Neural progenitor cell (in vitro differentiated cells): ENCODE measurements at regions not wholly inside any gene's neighbourhood (a gene's known extent, or its start where the extent isn't known, plus 50 kb on each side); places are given as distances from the start of the nearest gene placed in this dataset.

ENCODE experiments used
- DNase-seq: peaks from one replicate; pipeline ENCODE4 v3.0.0-alpha.2; 2016; ENCODE audit warnings: low spot score
- H2AFZ ChIP-seq: fragments of 200-600 bp; sonication (generic); replicated peaks from 2 replicates; pipeline ENCODE4 v1.6.1; 2016; ENCODE audit warnings: antibody characterized with exemption
- H3F3A ChIP-seq: fragments of 200-600 bp; sonication (generic); 2 replicates; pipeline ENCODE4 v1.6.1; 2016; ENCODE audit warnings: antibody characterized with exemption, low read depth
- H3K27ac ChIP-seq: fragments of 200-600 bp; sonication (generic); 2 replicates; pipeline ENCODE4 v1.5.1; 2016; ENCODE audit warnings: mild to moderate bottlenecking
- H3K27me3 ChIP-seq: fragments of 200-600 bp; sonication (generic); 2 replicates; pipeline ENCODE4 v1.6.1; 2016; ENCODE audit warnings: mild to moderate bottlenecking, moderate library complexity
- H3K36me3 ChIP-seq: fragments of 200-600 bp; sonication (generic); 2 replicates; pipeline ENCODE4 v1.5.1; 2016
- H3K4me1 ChIP-seq: fragments of 200-600 bp; sonication (generic); 2 replicates; pipeline ENCODE4 v1.6.1; 2016; ENCODE audit warnings: mixed run types
- H3K4me2 ChIP-seq: fragments of 200-600 bp; sonication (generic); 2 replicates; pipeline ENCODE4 v1.6.1; 2016
- H3K4me3 ChIP-seq: fragments of 200-600 bp; sonication (generic); 2 replicates; pipeline ENCODE4 v1.5.1; 2016
- H3K79me2 ChIP-seq: fragments of 200-600 bp; sonication (generic); 2 replicates; pipeline ENCODE4 v1.6.1; 2016; ENCODE audit warnings: low read depth
- H3K9ac ChIP-seq: fragments of 200-600 bp; sonication (generic); 2 replicates; pipeline ENCODE4 v1.6.1; 2016
- H3K9me3 ChIP-seq: fragments of 200-600 bp; sonication (generic); 2 replicates; pipeline ENCODE4 v1.5.1; 2016; ENCODE audit warnings: low read depth
- H4K20me1 ChIP-seq: fragments of 200-600 bp; sonication (generic); 2 replicates; pipeline ENCODE4 v1.6.1; 2016; ENCODE audit warnings: low read depth
- H3K27ac Mint-ChIP-seq: 3 replicates; pipeline ENCODE4 v1.8.0; 2021; ENCODE audit warnings: mixed read lengths
- H3K27me3 Mint-ChIP-seq: 2 replicates; pipeline ENCODE4 v1.8.0; 2022; ENCODE audit warnings: low read depth, mild to moderate bottlenecking, inconsistent platforms, moderate library complexity, mixed read lengths; ENCODE audit not compliant: insufficient read depth
- H3K36me3 Mint-ChIP-seq: 3 replicates; pipeline ENCODE4 v1.8.0; 2021; ENCODE audit warnings: mixed read lengths
- H3K4me1 Mint-ChIP-seq: 3 replicates; pipeline ENCODE4 v1.8.0; 2021; ENCODE audit warnings: mixed read lengths
- H3K4me3 Mint-ChIP-seq: 3 replicates; pipeline ENCODE4 v1.8.0; 2021; ENCODE audit warnings: mild to moderate bottlenecking, moderate library complexity, mixed read lengths
- H3K9me3 Mint-ChIP-seq: 3 replicates; pipeline ENCODE4 v1.8.0; 2020; ENCODE audit warnings: mixed read lengths
- CTCF ChIP-seq: fragments of 200-600 bp; sonication (generic); IDR thresholded peaks from 2 replicates; pipeline ENCODE4 v1.5.1; 2017; ENCODE audit warnings: antibody characterized with exemption, mild to moderate bottlenecking
- EZH2 ChIP-seq: fragments of 200-600 bp; sonication (generic); IDR thresholded peaks from 2 replicates; pipeline ENCODE4 v1.6.1; 2017; ENCODE audit warnings: antibody characterized with exemption, mild to moderate bottlenecking, moderate library complexity
- EZH2phosphoT487 ChIP-seq: fragments of 200-600 bp; sonication (generic); IDR thresholded peaks from 2 replicates; pipeline ENCODE4 v1.6.1; 2017; ENCODE audit warnings: antibody characterized with exemption

- Histone ChIP-seq H3K27me3 (no peaks in the 10 kb centered on the region), H3K4me1 (peaks cover 3% of the 10 kb centered on the region), H3K4me3 (no peak overlapping the region), H3K9ac (no peak overlapping the region), H3F3A (no peaks in the 10 kb centered on the region), H3K4me2 (no peak overlapping the region), H3K36me3 (no peaks in the 10 kb centered on the region), H2AFZ (peak overlapping the region; percentile 78), H3K79me2 (no peaks in the 10 kb centered on the region), H3K9me3 (no peaks in the 10 kb centered on the region), H4K20me1 (no peaks in the 10 kb centered on the region), H3K27ac (no peak overlapping the region)
- Mint-ChIP-seq H3K27ac (peak overlapping the region; percentile 36), H3K27me3 (peaks cover 2% of the 10 kb centered on the region), H3K36me3 (no peaks in the 10 kb centered on the region), H3K9me3 (no peaks in the 10 kb centered on the region), H3K4me1 (peaks cover 9% of the 10 kb centered on the region), H3K4me3 (no peak overlapping the region)
- TF ChIP-seq CTCF (no peak), EZH2 (no peak), EZH2phosphoT487 (no peak)
- no peak for DNase-seq
Measured at GRCh38 chr6:45714006-45714730, 301.5 kb downstream of the CLIC5 start.
